ENCODE measurements at regions not wholly inside any gene's neighbourhood (a gene's known extent, or its start where the extent isn't known, plus 50 kb on each side); places are given as distances from the start of the nearest gene placed in this dataset.

DNA sequence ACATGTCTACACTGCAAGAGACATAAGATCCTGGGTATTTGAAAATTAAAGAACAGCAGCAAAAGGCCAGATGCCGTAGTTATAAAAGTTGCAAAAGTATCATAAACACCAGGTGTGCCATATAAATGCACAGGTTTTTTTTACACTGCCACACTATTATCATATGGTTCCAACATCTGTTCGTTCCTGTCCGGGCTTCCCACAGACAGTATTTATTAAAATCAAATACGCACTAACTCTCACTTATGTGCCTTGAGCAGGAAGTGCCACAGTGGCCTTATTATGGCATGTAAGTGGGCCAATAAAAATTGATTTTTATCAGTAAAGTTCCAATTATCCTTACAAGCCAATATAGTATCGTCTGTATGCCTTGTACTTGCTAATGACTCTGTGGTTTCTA is 873.2 kb downstream of the RPA4 start:
- H3K9me3 ChIP-seq (ENCODE audit: control insufficient read depth, insufficient read depth, low read depth, low read length): no peaks in the 10 kb centered on the region
- H4K20me1 ChIP-seq (ENCODE audit: control insufficient read depth, extremely low read depth, insufficient read depth, low read length): no peaks in the 10 kb centered on the region
- no peak overlapping the region for H2AFZ ChIP-seq (ENCODE audit: low read length)
- H3K4me3 ChIP-seq (replicated peaks in 1 of 4; ENCODE audit: control extremely low read depth in 1 of 4, insufficient read depth in 1 of 4, low read depth in 3 of 4, low read length in 4 of 4): no peak overlapping the region
- H3K9ac ChIP-seq (ENCODE audit: insufficient read depth, low read length): no peak overlapping the region
- no peaks in the 10 kb centered on the region for H3K4me1 ChIP-seq (ENCODE audit: control insufficient read depth, extremely low read depth, insufficient read depth, low read length)
- no peaks in the 10 kb centered on the region for H3K36me3 ChIP-seq (ENCODE audit: control insufficient read depth, insufficient read depth, low read length)
- TF ChIP-seq, protein P1, sequence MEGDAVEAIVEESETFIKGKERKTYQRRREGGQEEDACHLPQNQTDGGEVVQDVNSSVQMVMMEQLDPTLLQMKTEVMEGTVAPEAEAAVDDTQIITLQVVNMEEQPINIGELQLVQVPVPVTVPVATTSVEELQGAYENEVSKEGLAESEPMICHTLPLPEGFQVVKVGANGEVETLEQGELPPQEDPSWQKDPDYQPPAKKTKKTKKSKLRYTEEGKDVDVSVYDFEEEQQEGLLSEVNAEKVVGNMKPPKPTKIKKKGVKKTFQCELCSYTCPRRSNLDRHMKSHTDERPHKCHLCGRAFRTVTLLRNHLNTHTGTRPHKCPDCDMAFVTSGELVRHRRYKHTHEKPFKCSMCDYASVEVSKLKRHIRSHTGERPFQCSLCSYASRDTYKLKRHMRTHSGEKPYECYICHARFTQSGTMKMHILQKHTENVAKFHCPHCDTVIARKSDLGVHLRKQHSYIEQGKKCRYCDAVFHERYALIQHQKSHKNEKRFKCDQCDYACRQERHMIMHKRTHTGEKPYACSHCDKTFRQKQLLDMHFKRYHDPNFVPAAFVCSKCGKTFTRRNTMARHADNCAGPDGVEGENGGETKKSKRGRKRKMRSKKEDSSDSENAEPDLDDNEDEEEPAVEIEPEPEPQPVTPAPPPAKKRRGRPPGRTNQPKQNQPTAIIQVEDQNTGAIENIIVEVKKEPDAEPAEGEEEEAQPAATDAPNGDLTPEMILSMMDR (conservative IDR thresholded peaks at IDR 0.05 in 1 of 2, IDR thresholded peaks at IDR 0.05 in 1 of 2; ENCODE audit: low read depth in 1 of 2, low read length in 2 of 2): no peak
- TF ChIP-seq EZH2 (IDR thresholded peaks at IDR 0.05; ENCODE audit: low read length, missing control alignments): no peak
- no peak for DNase-seq (ENCODE audit: low read depth in 2 of 2)
- H3K4me2 ChIP-seq (ENCODE audit: extremely low read depth, insufficient read depth, low read length): no peak overlapping the region
- no peaks in the 10 kb centered on the region for H3K79me2 ChIP-seq (ENCODE audit: control insufficient read depth, insufficient read depth, low read length)
- H3K27ac ChIP-seq (ENCODE audit: insufficient read depth, low read length): no peak overlapping the region
- no peaks in the 10 kb centered on the region for H3K27me3 ChIP-seq (ENCODE audit: control insufficient read depth, insufficient read depth, low read length)

DNA sequence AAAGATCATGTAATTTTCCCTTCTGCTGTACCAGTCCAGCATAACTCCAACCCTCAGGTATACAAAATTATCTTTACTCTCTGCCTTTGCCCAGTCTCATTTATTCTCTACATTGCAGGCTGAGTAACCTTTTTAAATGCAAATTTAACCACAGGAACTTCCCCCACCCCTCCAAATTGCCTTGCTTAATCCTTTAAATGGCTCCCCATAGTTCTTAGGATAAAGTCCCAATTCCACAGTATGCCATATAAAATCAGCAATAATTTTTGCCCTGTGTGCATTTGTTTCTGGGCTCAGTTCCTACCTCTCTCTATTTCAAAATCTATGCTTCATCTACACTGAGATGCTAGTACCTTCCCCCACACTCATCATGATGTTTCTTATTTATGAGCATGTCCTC is 879.7 kb downstream of the RPA4 start:
- H4K20me1 ChIP-seq (ENCODE audit: control insufficient read depth, extremely low read depth, insufficient read depth, low read length): no peaks in the 10 kb centered on the region
- H3K4me1 ChIP-seq (ENCODE audit: control insufficient read depth, extremely low read depth, insufficient read depth, low read length): no peaks in the 10 kb centered on the region
- H3K36me3 ChIP-seq (ENCODE audit: control insufficient read depth, insufficient read depth, low read length): no peaks in the 10 kb centered on the region
- H3K27ac ChIP-seq (ENCODE audit: insufficient read depth, low read length): no peak overlapping the region
- no peak overlapping the region for H3K4me2 ChIP-seq (ENCODE audit: extremely low read depth, insufficient read depth, low read length)
- no peaks in the 10 kb centered on the region for H3K9me3 ChIP-seq (ENCODE audit: control insufficient read depth, insufficient read depth, low read depth, low read length)
- no peak overlapping the region for H3K4me3 ChIP-seq (replicated peaks in 1 of 4; ENCODE audit: control extremely low read depth in 1 of 4, insufficient read depth in 1 of 4, low read depth in 3 of 4, low read length in 4 of 4)
- no peak overlapping the region for H3K9ac ChIP-seq (ENCODE audit: insufficient read depth, low read length)
- no peak for DNase-seq (ENCODE audit: low read depth in 2 of 2)
- no peaks in the 10 kb centered on the region for H3K27me3 ChIP-seq (ENCODE audit: control insufficient read depth, insufficient read depth, low read length)
- no peaks in the 10 kb centered on the region for H3K79me2 ChIP-seq (ENCODE audit: control insufficient read depth, insufficient read depth, low read length)
- H2AFZ ChIP-seq (ENCODE audit: low read length): no peak overlapping the region
- TF ChIP-seq, protein P1 (conservative IDR thresholded peaks at IDR 0.05 in 1 of 2, IDR thresholded peaks at IDR 0.05 in 1 of 2; ENCODE audit: low read depth in 1 of 2, low read length in 2 of 2): no peak
- TF ChIP-seq EZH2 (IDR thresholded peaks at IDR 0.05; ENCODE audit: low read length, missing control alignments): no peak

DNA sequence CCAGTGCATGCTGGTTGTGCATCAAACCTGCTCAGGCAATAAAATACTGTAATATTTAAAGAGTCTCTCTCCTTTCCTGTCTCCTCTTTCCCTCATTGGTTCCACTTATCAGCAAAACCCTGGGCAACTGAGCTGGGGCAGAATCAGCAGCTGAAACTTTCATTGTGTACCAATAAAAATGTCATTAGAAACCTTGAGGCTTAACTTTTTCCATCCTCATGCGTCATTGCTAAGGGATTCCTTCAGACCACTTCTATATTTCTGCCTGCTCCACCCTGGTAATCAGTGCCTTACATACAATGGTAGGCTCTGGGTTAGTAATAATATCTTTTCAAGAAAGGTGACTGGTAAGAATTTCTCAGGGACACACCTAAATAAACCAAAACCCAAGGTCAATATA is 880.3 kb downstream of the RPA4 start:
- Histone ChIP-seq H3K27me3 (ENCODE audit: control insufficient read depth, insufficient read depth, low read length) (no peaks in the 10 kb centered on the region), H3K4me3 (replicated peaks in 1 of 4; ENCODE audit: control extremely low read depth in 1 of 4, insufficient read depth in 1 of 4, low read depth in 3 of 4, low read length in 4 of 4) (no peak overlapping the region), H4K20me1 (ENCODE audit: control insufficient read depth, extremely low read depth, insufficient read depth, low read length) (no peaks in the 10 kb centered on the region), H3K36me3 (ENCODE audit: control insufficient read depth, insufficient read depth, low read length) (no peaks in the 10 kb centered on the region), H3K4me1 (ENCODE audit: control insufficient read depth, extremely low read depth, insufficient read depth, low read length) (no peaks in the 10 kb centered on the region), H2AFZ (ENCODE audit: low read length) (no peak overlapping the region), H3K27ac (ENCODE audit: insufficient read depth, low read length) (no peak overlapping the region), H3K9ac (ENCODE audit: insufficient read depth, low read length) (no peak overlapping the region), H3K79me2 (ENCODE audit: control insufficient read depth, insufficient read depth, low read length) (no peaks in the 10 kb centered on the region), H3K9me3 (ENCODE audit: control insufficient read depth, insufficient read depth, low read depth, low read length) (no peaks in the 10 kb centered on the region), H3K4me2 (ENCODE audit: extremely low read depth, insufficient read depth, low read length) (no peak overlapping the region)
- no peak for DNase-seq (ENCODE audit: low read depth in 2 of 2)
- TF ChIP-seq, protein P1 (conservative IDR thresholded peaks at IDR 0.05 in 1 of 2, IDR thresholded peaks at IDR 0.05 in 1 of 2; ENCODE audit: low read depth in 1 of 2, low read length in 2 of 2): no peak
- no peak for TF ChIP-seq EZH2 (IDR thresholded peaks at IDR 0.05; ENCODE audit: low read length, missing control alignments)
